ENCODE measurements at regions not wholly inside any gene's neighbourhood (a gene's known extent, or its start where the extent isn't known, plus 50 kb on each side); places are given as distances from the start of the nearest gene placed in this dataset.
"Not testable (repeated sequence)": the region's sequence is repeated elsewhere in the genome, so short reads cannot be mapped to it uniquely, and the experiment has no call there.

- no peak for DNase-seq (ENCODE audit: low read depth in 2 of 2)
Observed at GRCh38 chr22:23500508-23501260, 79.4 kb downstream of the IGLL1 start.

DNA sequence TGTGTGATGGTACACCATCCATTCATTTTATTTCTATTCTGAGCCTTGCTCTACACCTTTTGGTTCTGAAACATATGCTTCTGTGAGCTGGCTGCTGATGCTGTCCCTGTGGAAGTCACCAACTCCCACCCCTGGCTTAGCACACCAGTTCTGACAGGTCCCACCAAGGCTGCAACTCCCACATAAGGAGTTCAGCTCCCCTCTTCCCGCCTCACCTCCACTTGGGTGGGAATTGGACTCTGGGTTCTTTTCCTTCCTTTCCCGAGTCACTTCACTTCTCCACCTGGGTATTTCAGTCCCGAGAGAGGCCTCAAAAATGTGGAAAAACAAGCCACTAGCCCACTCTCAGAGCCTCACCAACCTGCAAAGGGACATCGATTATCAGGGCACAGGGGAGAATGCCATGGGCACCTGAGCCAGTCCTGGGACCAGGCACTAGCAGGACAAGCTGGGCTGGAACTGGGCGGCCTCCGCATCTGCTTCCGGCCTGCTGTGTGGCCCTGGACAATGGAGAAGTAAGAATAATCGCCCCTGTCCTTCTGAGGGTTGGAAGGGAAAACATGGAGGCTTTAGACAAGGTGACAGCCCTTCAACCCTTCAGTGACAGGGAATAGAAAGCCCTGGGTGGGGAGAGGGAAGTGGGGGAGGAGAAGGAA is 80.1 kb downstream of the IGLL1 start:
- DNase-seq (ENCODE audit: low read depth in 2 of 2): no peak

DNA sequence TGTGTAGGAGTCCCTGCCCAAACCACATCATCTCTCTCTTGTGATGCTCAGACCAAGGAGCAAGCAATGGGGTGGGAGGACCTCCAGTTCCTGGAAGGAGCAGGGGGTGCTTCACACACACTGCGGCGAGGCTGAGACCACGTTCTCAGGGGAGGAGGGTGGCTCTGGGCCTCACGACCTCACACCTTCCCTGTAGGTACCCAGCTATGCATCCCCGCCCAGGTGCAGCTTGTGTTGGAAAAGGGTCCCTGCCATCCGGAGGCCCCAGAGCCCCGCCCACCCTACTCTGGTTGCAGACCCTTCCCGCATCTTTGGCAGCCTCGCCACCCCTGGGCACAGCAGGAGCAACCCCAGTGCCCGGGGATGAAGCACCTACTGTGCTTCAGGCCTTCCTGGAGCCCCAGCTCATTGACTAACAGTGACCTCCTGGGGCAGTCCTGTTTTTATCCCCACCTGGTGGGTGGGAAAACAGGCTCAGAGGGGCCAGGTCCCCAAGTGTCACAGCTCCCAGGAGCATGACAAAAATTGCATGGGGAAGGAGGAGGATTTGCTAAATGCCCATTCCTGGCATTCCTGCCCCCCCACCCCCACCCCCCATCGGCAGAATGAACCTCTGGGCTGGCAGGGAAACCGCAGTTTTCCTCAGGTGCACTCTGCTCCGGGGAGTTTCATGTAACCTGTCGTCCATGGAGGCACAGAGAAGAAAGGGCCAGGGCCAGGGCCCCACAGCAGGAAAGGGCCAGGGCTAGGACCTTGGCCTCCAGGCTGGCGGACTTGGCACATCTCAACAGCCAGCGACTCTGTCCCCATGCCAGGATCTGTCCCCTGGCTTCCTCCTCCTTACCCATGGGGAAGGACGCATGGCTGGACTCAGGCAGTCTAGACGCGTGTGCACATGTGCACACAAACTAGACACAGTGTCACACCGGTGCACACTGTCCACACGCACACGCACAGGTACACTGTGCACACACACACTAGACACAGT is 81.0 kb downstream of the IGLL1 start:
- no peak for DNase-seq (ENCODE audit: low read depth in 2 of 2)

DNA sequence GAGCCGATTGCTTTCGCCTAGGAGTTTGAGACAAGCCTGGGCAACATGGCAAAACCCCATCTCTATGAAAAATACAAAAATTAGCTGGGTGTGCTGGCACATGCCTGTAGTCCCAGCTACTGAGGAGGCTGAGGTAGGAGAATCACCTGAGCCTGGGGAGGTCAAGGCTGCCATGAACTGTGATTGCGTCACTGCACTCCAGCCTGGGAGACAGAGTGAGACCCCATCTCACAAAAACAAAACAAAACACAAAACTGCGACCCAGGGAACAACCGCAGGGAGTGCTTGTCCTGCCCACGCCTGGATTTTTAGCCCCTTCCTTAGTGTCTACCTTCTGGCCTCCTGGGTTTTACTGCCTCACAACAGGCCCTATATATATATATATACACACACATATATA is 82.2 kb downstream of the IGLL1 start:
- DNase-seq (ENCODE audit: low read depth in 2 of 2): not testable (repeated sequence)

DNA sequence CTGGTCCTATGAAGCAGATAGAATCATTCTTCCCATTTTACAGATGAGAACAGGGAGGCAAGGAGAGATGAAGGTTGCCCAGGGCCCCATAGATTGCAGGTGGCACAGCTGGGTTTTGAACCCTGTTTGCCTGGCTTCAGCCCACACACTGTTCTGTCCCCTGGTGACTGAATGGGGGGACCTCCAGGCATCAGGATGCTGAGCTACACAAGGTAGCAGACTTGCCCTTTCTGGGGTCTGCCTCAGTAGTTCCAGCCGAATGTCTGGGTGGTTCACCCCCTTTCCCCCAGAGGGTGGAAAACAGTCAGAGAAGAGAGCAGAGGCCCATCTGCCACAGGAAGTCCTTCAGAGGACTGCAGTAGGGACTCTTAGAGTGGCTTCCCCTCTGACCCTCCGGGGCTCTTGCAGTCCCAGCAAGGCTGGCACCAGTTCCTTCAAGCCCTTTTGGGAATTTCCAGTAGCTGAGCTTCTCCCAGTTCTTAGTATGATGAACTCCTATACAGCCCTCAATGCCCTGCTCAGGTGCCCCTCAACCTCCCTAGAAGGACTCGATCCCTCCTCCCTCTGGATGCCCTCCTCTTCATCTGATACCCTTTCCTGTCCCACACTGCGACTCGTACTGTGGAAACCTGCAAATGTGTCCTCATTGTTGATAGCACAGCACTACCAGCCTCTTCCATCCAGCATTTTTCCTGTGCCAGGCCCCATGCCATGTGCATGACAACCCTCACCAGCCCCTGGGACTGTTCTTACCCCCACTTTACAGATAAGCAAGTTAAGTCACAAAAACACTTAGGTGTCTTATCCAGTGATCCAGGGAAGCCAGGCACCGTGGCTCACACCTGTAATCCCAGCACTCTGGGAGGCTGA is 82.8 kb downstream of the IGLL1 start:
- no peak for DNase-seq (ENCODE audit: low read depth in 2 of 2)

DNA sequence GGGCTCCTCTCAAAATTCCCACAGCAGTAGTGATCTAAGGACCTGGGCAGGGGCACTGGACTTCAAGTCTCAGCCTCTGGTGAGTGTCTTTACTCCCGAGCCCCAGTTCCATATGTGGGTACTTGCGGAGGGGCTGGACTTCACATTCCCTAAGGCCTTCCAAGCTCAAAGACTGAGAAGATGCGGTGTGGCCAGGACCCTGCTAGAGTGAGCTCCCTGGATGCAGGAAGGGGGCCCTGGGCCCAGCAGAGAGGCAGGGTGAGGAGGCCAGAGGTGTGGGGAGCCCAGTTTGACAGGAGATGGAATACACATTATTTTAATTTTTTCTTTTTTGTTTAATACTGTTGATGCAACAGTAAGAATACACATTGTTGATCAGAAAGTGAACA is 83.7 kb downstream of the IGLL1 start:
- DNase-seq (ENCODE audit: low read depth in 2 of 2): no peak

- DNase-seq (ENCODE audit: low read depth in 2 of 2): no peak
Observed at GRCh38 chr22:23495614-23496444, 84.3 kb downstream of the IGLL1 start.

DNA sequence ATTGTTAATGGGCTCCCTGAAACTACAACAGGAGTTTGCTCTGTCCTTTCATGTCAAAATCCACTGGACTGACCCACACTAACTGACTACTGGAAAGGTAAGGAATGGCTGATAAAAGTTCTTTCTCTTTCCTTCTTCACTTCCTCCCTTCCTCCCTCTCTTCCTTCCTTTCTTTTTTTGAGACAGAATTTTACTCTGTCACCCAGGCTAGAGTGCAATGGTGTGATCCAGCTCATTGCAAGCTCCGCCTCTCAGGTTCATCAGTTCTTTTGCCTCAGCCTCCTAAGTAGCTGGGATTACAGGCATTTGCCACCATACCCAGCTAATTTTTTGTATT is 85.2 kb downstream of the IGLL1 start:
- no peak for DNase-seq (ENCODE audit: low read depth in 2 of 2)

- no peak for DNase-seq (ENCODE audit: low read depth in 2 of 2)
Observed at GRCh38 chr22:23485490-23485889, 94.6 kb downstream of the IGLL1 start.

- DNase-seq (ENCODE audit: low read depth in 2 of 2): no peak
Observed at GRCh38 chr22:23484651-23485050, 95.4 kb downstream of the IGLL1 start.

DNA sequence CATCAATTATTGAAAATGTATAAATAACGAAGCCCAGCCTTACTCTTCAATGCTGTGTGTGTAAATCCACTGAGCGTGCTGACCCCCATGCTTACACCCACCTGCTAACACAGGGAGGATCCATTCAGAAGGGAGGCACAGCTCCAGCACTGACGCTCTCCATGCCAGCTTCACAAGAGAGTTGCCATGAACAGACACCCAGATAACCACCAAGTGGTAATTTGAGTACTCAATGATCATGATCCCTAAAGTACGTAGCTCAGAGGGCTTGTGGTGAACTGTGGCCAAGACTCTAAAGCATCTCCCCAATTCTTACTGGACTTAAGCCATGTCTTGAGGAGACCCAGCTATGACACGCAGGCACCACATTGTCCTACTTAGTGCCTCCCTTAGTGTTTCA is 98.7 kb downstream of the IGLL1 start:
- DNase-seq (ENCODE audit: low read depth in 2 of 2): no peak

GRCh38 chr22:23478175-23478574 is 101.9 kb downstream of the IGLL1 start:
- no peak for DNase-seq (ENCODE audit: low read depth in 2 of 2)

- not testable (repeated sequence) for DNase-seq (ENCODE audit: low read depth in 2 of 2)
Observed at GRCh38 chr22:23474531-23474930, 105.6 kb downstream of the IGLL1 start.

DNA sequence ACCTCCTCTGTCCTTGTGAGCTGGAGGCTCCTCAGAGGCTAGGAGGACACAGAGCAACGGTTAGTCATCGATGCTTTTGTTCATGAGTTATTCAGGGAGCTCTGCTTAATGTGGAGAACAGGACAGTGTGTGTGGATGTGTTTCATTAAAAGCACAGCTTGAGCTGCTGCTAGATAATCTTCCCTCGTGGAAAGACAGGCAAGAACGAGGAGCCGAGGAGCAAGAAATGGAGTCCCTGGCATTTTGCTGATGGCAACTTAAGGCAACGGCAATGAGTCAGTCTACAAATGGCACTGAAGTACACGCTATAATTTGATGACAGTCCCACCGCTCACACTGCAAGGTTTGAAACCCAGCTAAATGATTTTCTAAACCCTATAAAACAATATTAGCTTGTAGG is 106.2 kb downstream of the IGLL1 start:
- no peak for DNase-seq (ENCODE audit: low read depth in 2 of 2)

DNA sequence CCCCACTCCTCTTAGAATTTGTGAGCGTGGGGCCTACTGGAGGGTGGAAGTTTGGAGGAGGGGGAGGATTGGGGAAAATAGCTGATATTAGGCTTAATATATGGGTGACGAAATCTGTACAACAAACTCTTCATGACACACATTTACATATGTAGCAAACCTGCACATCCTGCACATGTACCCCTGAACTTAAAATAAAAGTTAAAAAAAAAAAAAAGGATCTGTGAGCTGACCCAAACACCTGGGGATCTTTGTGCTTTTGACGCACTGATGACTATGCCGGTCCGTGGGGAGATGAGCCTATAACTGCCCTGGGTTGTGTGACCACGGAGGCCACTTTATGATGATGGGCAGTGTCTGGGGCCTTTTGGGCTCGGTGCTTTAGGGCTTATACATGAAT is 107.7 kb downstream of the IGLL1 start:
- DNase-seq (ENCODE audit: low read depth in 2 of 2): not testable (repeated sequence)

- no peak for DNase-seq (ENCODE audit: low read depth in 2 of 2)
Observed at GRCh38 chr22:23471698-23472097, 108.4 kb downstream of the IGLL1 start.

- DNase-seq (ENCODE audit: low read depth in 2 of 2): no peak
Observed at GRCh38 chr22:23470811-23471389, 109.2 kb downstream of the IGLL1 start.

DNA sequence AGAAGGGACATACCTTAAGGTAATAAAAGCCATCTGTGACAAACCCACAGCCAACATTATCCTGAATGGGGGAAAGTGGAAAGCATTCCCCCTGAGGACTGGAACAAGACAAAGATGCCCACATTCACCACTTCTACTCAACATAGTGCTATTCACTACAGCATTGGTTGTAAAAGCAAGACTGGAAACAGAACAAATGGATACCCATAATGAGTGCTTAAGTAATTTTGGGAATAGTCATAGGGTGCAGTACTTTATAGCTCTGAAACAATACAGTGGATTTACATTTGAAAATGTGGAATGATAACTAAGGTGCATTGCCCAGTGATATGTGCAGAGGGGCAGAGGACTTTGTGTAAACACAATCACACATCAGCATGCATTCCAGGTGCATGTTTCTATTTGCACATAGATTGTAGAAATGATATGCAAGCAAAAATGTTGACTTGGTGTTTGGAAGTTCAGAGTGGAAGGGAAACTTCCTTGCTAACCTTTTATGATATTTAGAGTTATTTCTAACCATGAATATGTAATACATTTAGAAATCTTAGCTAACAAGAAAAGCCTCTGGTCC is 112.3 kb downstream of the IGLL1 start:
- DNase-seq (ENCODE audit: low read depth in 2 of 2): no peak

DNA sequence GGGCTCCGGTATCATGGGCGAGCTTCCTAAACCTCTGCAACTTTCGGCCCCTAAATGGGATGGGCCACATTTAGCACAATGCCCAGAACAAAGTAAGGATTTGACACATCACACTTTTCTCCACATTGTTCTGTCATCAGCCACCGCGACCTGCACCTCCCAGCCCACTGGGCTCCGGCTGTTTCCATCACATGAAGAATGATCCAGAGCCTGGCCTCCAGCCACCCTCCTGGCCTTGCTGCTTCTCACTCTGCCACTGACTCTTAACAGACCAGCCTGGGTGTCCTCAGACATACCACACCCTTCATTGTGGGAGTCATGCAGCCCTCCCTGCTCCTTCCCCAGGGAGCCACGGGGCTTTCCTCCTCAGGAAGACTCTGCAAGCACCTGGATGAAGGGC is 113.7 kb downstream of the IGLL1 start:
- no peak for DNase-seq (ENCODE audit: low read depth in 2 of 2)

DNA sequence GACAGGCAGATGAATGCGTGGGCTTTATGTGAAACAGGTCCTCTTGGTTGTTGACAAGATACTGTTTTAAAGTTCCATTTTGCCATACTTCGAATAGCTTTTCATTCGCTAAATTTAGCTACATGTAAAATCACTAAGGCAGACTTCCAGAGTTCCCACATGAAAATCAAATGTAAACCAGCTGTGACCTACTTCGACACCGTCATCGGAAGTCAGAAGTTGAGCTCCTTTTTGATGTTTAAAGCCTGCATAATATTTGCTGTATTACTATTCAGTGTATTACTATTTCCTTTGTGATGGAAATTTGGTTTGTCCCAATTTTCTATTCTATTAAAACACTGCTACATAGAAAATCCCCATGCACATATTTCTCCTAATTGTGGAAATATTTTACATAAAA is 115.3 kb downstream of the IGLL1 start:
- DNase-seq (ENCODE audit: low read depth in 2 of 2): not testable (repeated sequence)
